Colonic mucosa (tissue), 4 donors: ENCODE measurements at regions not wholly inside any gene's neighbourhood (a gene's known extent, or its start where the extent isn't known, plus 50 kb on each side); places are given as distances from the start of the nearest gene placed in this dataset.

Source experiments
- DNase-seq: peaks from one replicate; pipeline ENCODE4 v3.0.0-alpha.2; 2020
- H3K27ac ChIP-seq: fragments of 200-600 bp; one replicate; pipeline ENCODE4 v1.8.0; 2021
- H3K27me3 ChIP-seq: fragments of 200-600 bp; one replicate; pipeline ENCODE4 v1.8.0; 2021
- H3K36me3 ChIP-seq: fragments of 200-600 bp; one replicate; pipeline ENCODE4 v1.8.0; 2021
- H3K4me1 ChIP-seq: fragments of 200-600 bp; one replicate; pipeline ENCODE4 v1.8.0; 2021; ENCODE audit warnings: mild to moderate bottlenecking
- H3K4me3 ChIP-seq: fragments of 200-600 bp; one replicate; pipeline ENCODE4 v1.8.0; 2021
- H3K9ac ChIP-seq, 2 donors: one replicate each; pipeline ENCODE4 v1.7.0; 2013; ENCODE audit warnings: control low read depth in 2 of 2, low read depth in 2 of 2, low read length in 2 of 2
- H3K9me3 ChIP-seq: fragments of 200-600 bp; one replicate; pipeline ENCODE4 v1.8.0; 2021
- CTCF ChIP-seq: fragments of 200-600 bp; IDR thresholded peaks from one replicate; pipeline ENCODE4 v1.8.0; 2022; ENCODE audit warnings: antibody characterized with exemption, mild to moderate bottlenecking
- intact Hi-C: fragments of 100-400 bp; cut with DNase I; formaldehyde crosslinking; loops from one replicate; pipeline ENCODE4 v1.14.1; 2022
- donor health status: healthy.
- donor health status: DM: no; HTN: no; CAD: no.
- donor health status: DM: no; HTN: no; CAD: no.

- intact Hi-C loops = no loop called here
- H3K9me3 ChIP-seq = no peaks in the 10 kb centered on the region
Observed at GRCh38 chr2:107093426-107093957, 207.5 kb upstream of the ST6GAL2 start.

GRCh38 chr2:107094450-107094986 lies 208.6 kb upstream of the ST6GAL2 start:
- Histone ChIP-seq H3K27me3 (no peaks in the 10 kb centered on the region), H3K4me1 (no peaks in the 10 kb centered on the region), H3K36me3 (no peaks in the 10 kb centered on the region), H3K9me3 (no peaks in the 10 kb centered on the region), H3K27ac (no peak overlapping the region), H3K9ac (no peak overlapping the region), H3K4me3 (no peak overlapping the region)
- TF ChIP-seq CTCF = no peak
- no peak for DNase-seq
- intact Hi-C loops = no loop called here

More at GRCh38 chr2:107093426-107093957, 207.5 kb upstream of the ST6GAL2 start:
- no peaks in the 10 kb centered on the region for H3K27me3 ChIP-seq
- H3K27ac ChIP-seq = no peak overlapping the region
- no peak overlapping the region for H3K9ac ChIP-seq
- no peak overlapping the region for H3K4me3 ChIP-seq
- no peak for TF ChIP-seq CTCF
- no peaks in the 10 kb centered on the region for H3K4me1 ChIP-seq
- no peak for DNase-seq
- H3K36me3 ChIP-seq = no peaks in the 10 kb centered on the region

GRCh38 chr2:107102176-107102575 lies 216.2 kb upstream of the ST6GAL2 start:
- H3K9me3 ChIP-seq = no peaks in the 10 kb centered on the region
- TF ChIP-seq CTCF = no peak
- no peaks in the 10 kb centered on the region for H3K4me1 ChIP-seq
- no peaks in the 10 kb centered on the region for H3K36me3 ChIP-seq
- no peak overlapping the region for H3K27ac ChIP-seq
- H3K9ac ChIP-seq = no peak overlapping the region
- DNase-seq = no peak
- H3K4me3 ChIP-seq = no peak overlapping the region
- intact Hi-C loops = no loop called here
- no peaks in the 10 kb centered on the region for H3K27me3 ChIP-seq

GRCh38 chr2:107107351-107107750 lies 221.4 kb upstream of the ST6GAL2 start:
- no peak for TF ChIP-seq CTCF
- Histone ChIP-seq H3K9ac (no peak overlapping the region), H3K9me3 (no peaks in the 10 kb centered on the region), H3K36me3 (no peaks in the 10 kb centered on the region), H3K4me1 (no peaks in the 10 kb centered on the region), H3K4me3 (no peak overlapping the region), H3K27ac (no peak overlapping the region), H3K27me3 (no peaks in the 10 kb centered on the region)
- DNase-seq = no peak
- intact Hi-C loops = no loop called here

- no peak for TF ChIP-seq CTCF
- no peaks in the 10 kb centered on the region for H3K27me3 ChIP-seq
- H3K9me3 ChIP-seq = no peaks in the 10 kb centered on the region
- no peak overlapping the region for H3K4me3 ChIP-seq
- no peaks in the 10 kb centered on the region for H3K36me3 ChIP-seq
- no peaks in the 10 kb centered on the region for H3K4me1 ChIP-seq
- intact Hi-C loops = no loop called here
- H3K27ac ChIP-seq = no peak overlapping the region
- H3K9ac ChIP-seq = no peak overlapping the region
- no peak for DNase-seq
Observed at GRCh38 chr2:107108556-107108955, 222.6 kb upstream of the ST6GAL2 start.
